Activated naive CD4-positive, alpha-beta T cell treated with anti-CD3 and anti-CD28 coated beads, Interleukin-2, amount 50 U/mL, for 16 hours (primary cell): ENCODE measurements at regions not wholly inside any gene's neighbourhood (a gene's known extent, or its start where the extent isn't known, plus 50 kb on each side); places are given as distances from the start of the nearest gene placed in this dataset.

Source experiments
- DNase-seq: peaks from one replicate; pipeline ENCODE4 v3.0.0-alpha.2; 2020

GRCh38 chr17:55580596-55581133, 69.4 kb upstream of the SMIM36 start:
- DNase-seq, result no peak

DNA sequence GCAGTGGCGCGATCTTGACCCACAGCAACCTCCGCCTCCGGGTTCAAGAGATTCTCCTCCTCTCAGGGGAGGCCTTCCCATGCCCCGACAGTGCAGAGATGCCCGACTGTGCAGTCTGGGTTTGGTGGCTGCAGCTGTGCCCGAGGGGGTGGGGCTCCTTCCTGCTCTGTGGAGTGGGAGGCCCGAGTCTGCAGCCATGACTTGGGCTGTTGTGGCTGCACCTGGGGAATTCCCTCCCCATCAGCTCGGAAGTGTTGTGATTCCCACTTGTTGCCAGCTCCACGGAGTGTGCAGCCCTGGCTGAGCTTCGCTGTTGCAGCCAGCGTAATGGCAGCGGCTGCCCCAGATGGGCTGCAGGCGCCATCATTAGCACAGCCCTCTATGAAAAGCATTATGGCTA, 66.4 kb upstream of the SMIM36 start:
- peak; percentile 18 for DNase-seq

GRCh38 chr17:55576996-55577586, 65.8 kb upstream of the SMIM36 start:
- peak; percentile 25 for DNase-seq

DNA sequence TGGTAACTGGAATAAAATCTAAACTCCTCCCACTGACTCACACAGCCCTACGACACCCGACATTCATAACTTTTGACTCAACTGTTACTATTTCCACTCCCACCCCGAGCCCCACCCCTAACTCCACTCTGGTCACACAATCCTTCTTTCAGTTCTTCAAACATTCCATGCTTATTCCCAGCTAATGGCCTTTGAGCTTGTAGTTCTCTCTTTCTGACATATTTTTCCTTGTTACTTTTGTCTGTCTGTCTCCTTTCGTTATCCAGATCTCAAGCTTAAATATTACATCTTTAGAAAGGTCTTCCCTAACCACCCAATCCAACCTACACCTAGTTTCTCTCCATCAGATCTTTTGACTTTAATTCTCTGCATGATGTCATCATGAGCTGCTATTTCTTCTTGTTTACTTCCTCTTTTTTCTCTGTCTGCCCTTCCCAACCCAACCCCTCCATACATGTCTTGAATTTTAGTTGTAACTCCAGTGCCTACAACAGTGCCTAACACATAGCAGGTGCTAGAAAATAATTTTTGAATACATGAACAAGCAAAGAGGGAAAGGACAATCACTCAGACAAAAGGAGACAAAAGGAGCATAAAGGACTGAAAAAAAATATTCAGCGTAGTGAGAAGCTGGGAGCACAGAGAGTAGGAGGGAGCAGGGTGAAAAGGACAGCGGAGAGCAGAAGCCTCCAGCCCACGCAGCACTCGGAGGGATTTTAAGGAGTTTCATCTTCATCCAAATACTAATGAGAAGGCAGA, 65.2 kb upstream of the SMIM36 start:
- no peak for DNase-seq

DNA sequence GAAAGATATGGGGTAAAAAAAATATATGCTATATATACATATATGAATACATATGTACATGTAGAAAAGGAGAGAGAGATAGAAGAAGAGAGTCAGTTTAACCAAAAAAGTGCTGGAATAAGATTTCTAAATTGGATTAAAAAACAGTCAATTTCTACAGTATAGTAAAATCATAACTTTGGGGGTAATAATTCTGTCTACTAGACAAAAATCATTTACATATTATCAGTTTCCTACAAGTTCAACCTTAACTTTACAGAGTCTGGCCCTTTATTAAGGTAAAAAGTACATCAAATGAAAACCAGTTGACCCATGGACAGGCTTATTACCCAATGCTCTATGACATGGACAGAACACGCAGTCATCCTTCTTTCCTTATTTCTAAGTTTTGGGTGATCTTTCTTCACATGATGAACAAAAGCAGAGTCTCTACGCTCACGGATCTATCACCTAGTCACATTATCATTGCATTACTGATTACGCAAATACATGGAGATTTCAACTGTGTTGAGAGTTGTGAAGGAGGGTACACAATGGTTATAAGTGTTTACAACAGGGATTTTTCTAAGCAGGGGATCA, 63.9 kb upstream of the SMIM36 start:
- no peak for DNase-seq

GRCh38 chr17:55572599-55572998, 61.3 kb upstream of the SMIM36 start:
- DNase-seq, result no peak

DNA sequence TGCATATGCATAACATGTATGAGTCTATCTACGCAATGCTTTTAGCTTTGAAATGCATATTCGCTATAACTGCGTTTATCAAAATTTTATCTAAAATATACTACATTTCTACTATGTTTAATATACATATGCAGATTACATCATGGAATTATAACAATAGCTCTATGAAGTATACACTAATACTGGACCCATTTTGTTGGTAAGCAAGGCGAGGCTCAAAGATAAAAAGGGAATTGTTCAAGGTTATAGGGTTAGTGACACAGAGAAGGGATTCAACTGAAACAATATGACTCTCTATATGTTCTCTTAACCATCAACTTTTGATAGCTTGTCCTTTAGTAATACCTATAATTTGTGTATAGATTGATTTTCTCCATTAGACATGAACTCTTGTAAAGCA, 60.9 kb upstream of the SMIM36 start:
- no peak for DNase-seq

GRCh38 chr17:55571095-55571494, 59.8 kb upstream of the SMIM36 start:
- DNase-seq, result no peak

DNA sequence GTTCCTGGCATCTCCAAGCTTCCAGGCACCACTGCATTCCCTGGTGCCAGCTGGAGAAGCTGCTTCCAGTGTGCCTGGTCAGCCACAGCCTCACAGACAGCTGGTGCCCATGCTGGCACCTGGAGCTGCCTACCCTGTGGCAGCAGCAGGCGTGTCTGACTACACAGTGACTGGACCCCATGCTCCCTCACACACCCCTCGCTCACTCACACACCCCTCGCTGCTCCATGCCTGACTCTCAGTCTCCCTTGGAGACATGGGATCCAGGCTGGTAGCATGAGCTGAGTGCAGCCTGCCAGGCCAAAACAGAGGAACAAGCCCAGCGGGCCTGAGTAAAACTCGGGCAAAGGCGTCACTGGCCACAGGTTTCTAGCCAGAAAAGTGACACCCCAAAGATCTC, 59.1 kb upstream of the SMIM36 start:
- DNase-seq, result no peak

DNA sequence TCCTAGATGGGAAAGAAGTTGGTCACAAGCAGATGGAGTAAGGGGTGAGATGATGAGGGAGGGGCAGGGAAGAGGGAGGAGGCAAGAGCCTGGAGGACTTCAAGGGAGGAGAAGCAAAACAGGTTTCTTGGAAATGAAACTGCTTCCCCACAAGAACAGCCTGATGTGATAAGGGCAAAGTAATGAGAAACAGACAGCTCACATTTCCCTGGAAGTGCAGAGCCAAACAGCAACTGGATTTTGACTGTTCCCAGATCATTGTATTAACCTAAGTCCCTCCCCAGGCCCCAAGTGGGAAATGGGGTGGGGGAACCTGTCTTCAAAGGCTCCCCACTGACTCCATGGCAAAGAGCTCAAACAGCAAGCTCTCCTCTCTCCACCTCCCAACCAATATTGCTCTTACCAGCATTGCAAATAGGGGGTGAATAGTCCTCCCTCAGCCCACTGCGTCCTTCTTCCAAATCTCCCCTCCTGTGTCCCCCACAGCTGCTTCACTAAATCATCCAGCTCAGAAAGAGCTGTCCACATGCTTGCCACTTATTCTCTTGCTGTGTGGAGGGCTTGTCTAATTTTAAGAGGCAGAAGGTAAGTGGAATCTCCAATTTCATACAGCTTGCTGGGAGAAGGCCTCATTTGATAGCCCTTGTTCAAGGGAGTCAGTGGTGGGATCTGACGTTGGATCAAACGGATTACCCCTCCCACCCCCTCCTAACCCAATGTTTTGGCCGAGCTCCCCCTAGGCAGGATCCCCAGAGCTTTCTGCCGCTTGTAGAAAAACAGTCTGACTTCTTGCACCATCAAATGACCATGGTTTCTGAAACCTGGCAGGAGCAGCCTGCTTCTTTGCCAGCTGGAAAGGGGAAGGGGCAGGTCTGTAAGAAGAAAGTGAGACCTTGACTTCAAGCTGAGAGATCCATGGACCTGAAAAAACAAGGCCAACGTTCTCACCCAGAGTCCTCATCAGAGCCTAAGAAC, 56.3 kb upstream of the SMIM36 start:
- DNase-seq, result no peak

- no peak for DNase-seq
Observed at GRCh38 chr17:55564081-55564480, 52.8 kb upstream of the SMIM36 start.

- no peak for DNase-seq
Observed at GRCh38 chr17:55563363-55563762, 52.1 kb upstream of the SMIM36 start.

DNA sequence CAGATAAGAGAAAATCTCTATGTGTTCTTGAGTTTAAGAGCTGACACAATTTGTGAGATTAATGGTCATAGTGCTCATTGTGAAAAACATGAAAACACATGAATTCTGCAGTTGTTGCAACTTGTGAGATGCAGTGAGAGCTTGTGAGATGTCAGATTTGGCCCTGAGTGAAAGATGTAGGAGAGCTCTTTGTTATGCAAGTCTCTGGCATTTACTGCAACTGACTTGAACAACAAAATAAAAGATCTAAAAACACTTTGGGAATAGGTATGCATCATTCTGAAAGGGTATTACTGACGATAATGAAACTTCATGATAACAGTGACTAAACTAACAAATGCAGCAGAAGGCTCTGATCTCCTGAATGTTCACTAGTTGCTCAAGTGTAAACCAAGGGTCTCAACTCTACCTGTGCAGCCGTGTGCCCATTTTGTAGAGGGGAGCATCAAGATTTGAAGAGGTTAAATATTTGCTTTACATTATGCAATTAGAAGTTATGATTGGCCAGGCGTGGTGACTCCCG, 50.8 kb upstream of the SMIM36 start:
- no peak for DNase-seq

GRCh38 chr17:55561316-55561972, 50.2 kb upstream of the SMIM36 start:
- DNase-seq, result no peak
